Right forelimb (tissue), 1 donor: ENCODE measurements at regions not wholly inside any gene's neighbourhood (a gene's known extent, or its start where the extent isn't known, plus 50 kb on each side); places are given as distances from the start of the nearest gene placed in this dataset.

Experiments
- DNase-seq: peaks from one replicate; pipeline ENCODE4 v3.0.0-alpha.2; 2018

GRCh38 chr11:33615751-33616150, 84.9 kb downstream of the C11orf91 start:
- DNase-seq, result no peak

GRCh38 chr11:33613404-33613803, 87.2 kb downstream of the C11orf91 start:
- no peak for DNase-seq

GRCh38 chr11:33610903-33611302, 89.7 kb downstream of the C11orf91 start:
- DNase-seq, result no peak

GRCh38 chr11:33608386-33608785, 92.2 kb downstream of the C11orf91 start:
- DNase-seq, result no peak

DNA sequence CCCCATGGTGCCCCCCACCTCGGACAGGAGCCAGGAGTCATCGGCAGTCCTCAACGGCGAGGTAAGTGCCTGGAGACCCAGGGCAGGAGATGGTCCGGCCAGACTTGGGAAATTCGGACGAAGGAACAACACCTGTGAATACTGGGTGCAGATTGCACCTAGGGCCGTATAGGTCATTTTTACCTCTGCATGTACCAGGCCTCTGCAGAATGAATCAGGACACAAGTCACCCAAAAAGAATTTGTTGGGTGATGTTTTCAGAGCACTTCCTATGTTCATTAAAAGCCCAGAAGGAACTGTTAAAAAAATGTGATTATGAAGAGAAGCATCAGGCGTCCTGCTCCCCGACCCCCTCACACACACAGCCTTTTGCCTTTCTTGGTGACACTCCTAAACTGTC, 93.9 kb downstream of the C11orf91 start:
- no peak for DNase-seq

- DNase-seq, result no peak
Measured at GRCh38 chr11:33605703-33606102, 94.9 kb downstream of the C11orf91 start.

GRCh38 chr11:33598426-33599069, 102.1 kb downstream of the C11orf91 start:
- no peak for DNase-seq

DNA sequence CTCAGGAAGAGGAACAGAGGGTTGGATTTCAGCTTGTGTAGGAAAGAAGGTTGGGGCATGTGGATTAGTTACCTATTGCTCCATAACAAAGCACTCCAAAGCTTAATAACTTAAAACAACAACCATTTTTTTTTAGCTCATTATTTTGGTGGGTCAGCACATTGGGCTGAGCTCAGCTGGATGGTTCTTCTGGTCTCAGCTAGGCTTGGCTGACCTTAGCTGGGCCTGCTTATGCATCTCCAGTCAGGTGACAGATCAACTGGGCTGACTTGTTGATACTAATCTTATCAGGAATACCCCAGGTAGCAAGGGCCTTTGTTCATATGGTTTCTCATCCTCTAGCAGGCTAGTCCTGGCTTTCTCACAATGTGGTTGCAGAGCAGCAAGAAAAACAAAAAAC, 106.4 kb downstream of the C11orf91 start:
- no peak for DNase-seq

- DNase-seq, result no peak
Measured at GRCh38 chr11:33590441-33590840, 110.2 kb downstream of the C11orf91 start.

GRCh38 chr11:33588056-33588455, 112.6 kb downstream of the C11orf91 start:
- no peak for DNase-seq

DNA sequence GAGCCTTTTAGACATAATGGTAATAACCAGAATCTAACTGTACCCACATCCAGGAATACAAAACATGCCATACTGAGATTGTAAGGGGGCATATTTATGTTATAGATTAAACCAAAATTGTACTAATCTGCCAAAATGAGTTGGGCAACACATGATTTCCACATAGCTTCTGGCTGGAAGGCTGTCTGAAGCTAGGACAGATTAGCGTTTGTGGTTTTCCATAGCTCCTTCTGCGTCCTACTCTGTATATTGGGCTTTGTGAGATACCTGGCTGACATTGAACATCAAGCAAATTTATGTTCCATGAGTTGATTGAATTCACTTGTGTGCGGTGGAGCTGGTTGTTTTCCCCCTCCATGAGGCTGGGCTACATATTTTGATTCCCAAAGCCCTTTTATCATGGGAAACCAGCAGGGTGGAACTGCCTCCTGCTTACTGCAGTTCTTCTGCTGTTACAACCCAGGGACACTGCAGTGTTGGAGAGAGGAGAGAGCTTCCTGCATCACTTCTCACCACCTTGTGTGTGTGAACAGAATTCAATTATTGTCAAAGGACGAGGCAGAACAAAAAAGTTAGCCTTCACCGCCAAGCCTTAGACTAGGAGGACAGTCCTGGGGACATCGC, 114.9 kb downstream of the C11orf91 start:
- DNase-seq, result no peak

- DNase-seq, result no peak
Measured at GRCh38 chr11:33582636-33583325, 117.8 kb downstream of the C11orf91 start.

DNA sequence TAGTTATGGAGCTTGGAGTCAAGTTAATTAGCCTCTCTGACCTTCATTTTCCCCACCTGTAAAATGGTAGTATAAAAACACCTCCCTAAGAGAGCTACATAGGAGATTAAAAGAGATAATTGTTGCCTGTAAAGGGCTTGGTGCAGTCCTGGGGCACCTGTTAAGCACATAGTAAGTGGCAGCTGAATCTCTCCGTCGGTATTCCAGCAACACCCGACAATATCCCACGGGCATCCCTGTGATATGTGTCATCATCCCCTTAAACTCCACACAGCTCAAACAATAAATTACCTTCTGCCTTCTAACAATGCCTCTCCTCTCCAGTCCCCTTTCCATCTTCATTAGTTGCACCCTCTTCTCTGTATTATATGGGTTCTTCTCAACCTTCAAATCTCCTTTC, 121.5 kb downstream of the C11orf91 start:
- no peak for DNase-seq

GRCh38 chr11:33577204-33577603, 123.4 kb downstream of the C11orf91 start:
- no peak for DNase-seq

DNA sequence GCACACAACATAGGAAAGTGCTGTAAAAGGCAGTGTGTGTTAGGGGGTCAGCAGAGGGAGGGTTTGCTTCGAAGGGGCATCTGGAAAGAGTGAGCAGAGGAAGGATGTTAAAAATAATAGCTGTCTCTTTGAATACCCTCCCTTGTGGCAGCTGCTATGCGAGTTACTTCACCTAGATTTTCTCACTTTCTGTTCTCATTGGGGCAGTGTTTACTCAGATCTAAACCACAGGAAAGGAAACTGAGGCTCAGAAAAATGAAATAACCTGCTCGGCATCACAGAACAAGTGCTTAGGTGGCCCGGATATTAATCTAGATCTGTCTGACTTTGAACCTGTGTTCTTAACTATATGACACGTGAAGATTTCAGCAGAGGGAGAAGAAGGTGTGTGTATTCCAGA, 125.3 kb downstream of the C11orf91 start:
- no peak for DNase-seq

DNA sequence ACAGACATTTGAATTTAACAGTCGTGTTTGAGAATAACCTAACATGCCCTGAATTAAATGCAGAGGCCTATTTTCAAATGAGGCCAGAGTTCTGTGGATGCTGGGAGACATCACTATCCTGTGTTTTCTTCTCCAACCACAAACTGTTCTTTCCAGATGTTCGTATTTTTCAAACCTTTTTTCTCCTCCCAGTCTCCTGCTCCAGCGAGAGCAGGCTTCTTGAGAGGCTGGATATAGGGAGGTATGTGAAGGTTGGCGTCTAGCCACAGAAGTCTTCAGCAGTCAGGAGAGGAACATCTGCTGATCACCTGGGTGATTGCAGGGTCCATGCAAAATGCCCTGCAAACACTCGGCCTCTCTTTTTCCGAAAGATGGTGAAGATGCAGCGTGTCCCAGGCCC, 126.3 kb downstream of the C11orf91 start:
- DNase-seq, result no peak

GRCh38 chr11:33569333-33569732, 131.3 kb downstream of the C11orf91 start:
- DNase-seq, result no peak

DNA sequence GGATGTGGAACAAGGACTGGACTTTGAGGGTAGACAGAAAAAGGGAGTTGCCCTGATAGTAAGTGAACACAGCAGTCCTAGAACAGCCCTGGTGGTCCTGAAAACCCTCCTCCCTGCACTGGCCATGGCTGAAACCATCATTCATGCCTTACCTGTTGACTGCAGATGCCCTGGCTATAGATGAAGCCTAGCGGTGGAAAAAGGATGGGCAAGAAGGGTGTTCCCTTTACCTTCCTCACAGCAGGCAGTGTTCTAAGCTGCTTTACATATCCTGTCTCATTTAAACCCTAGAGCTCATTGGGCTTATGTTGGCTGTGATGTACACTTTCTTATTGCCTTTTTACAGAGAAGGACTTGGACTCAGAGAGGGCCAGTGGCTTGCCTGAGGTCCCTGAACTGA, 133.6 kb downstream of the C11orf91 start:
- no peak for DNase-seq

GRCh38 chr11:33564856-33565453, 135.7 kb downstream of the C11orf91 start:
- no peak for DNase-seq

- no peak for DNase-seq
Measured at GRCh38 chr11:33560729-33561128, 139.9 kb downstream of the C11orf91 start.

- no peak for DNase-seq
Measured at GRCh38 chr11:33559567-33559966, 141.1 kb downstream of the C11orf91 start.

DNA sequence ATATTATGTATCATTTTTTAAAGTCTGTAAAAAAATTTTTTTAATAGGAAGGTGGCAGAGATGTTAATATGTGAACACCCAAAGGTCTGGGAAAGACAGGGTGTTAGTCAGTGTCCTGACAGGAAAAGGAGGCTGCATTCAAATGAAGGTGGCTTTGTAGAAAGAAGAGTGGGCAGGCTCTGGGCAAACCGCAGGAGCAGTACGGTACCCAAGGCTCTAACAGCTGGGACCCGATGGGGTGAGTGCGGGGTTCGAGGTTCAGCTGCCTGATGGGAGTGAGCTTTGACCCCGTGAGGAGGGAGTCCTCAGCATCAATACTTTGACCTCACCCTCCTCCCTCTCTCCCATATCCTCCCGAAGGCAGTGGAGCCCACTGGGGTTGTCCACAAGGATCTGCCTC, 142.5 kb downstream of the C11orf91 start:
- DNase-seq, result no peak

DNA sequence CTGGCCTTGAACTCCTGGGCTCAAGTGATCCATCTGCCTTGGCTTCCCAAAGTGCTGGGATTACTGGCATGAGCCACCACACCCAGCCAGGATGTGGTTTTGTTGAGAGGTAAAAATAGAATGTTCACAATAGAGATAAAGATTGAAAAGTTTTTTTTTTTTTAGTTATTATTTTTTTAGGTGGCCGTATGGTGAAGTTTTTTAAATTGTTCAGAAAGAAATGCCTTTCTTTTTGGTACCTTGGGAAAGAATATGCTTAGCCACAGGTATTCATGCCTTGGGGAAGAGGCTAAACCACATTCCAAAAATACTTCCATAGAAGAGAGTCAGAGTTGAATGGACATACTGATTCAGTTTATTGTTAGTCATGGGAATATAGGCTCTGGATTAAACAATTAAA, 143.4 kb downstream of the C11orf91 start:
- no peak for DNase-seq

DNA sequence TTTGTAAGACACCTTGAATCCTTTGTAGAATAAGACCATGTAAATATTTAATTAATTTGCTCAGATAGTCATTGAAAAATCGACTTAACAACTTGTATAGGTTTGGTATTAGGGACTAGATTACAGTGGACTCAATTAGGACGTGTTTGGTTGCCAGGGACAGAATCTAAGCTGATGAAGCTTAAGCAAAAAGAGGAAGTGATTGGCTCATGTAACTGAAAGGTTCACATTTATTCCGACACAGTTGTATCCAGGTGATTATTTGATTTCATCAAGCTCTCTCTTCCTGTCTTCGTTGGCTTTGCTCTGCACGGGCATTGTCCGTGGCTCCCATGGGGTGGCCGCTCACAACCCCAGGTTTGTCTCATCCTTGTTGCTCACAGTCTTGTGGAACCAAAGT, 146.4 kb downstream of the C11orf91 start:
- no peak for DNase-seq
